Caco-2 (cell line): ENCODE measurements at regions not wholly inside any gene's neighbourhood (a gene's known extent, or its start where the extent isn't known, plus 50 kb on each side); places are given as distances from the start of the nearest gene placed in this dataset.

Experiments used
- BruUV-seq: library from RNA; stranded (reverse); fragments of 400-500 nt; replicated peaks from 2 replicates; lab custom pipeline; 2021; lab: Mats Ljungman, UMichigan
- CTCF ChIA-PET: fragments of 300-600 bp; sonication (Branson Sonifier 250); formaldehyde crosslinking; loops from one replicate; lab custom pipeline; 2022; ENCODE audit warnings: antibody characterized with exemption; lab: Charles Lee
- POLR2A ChIA-PET: fragments of 300-600 bp; sonication (Branson Sonifier 250); formaldehyde crosslinking; loops from one replicate; lab custom pipeline; 2022; ENCODE audit warnings: antibody characterized with exemption; lab: Charles Lee
- DNase-seq, 2 experiments: peaks; one replicate each; pipeline versions ENCODE4 v3.0.0 to v3.0.0-alpha.2; 2020 to 2022
- H3K27me3 ChIP-seq: replicated peaks from 2 replicates; pipeline ENCODE4 v1.6.0; 2011; ENCODE audit warnings: low read length; ENCODE audit not compliant: control insufficient read depth, insufficient read depth
- H3K36me3 ChIP-seq: 2 replicates; pipeline ENCODE4 v1.5.1; 2011; ENCODE audit warnings: low read length; ENCODE audit not compliant: control insufficient read depth, insufficient read depth
- H3K4me1 ChIP-seq: fragments of 250-450 bp; sonication (Bioruptor Pico); 2 replicates; pipeline ENCODE4 v1.5.1; 2020; ENCODE audit warnings: mild to moderate bottlenecking
- H3K4me3 ChIP-seq: 2 replicates; pipeline ENCODE4 v1.5.1; 2011; ENCODE audit warnings: low read depth, mild to moderate bottlenecking, control low read depth, low read length
- H3K9me3 ChIP-seq: fragments of 250-450 bp; sonication (Bioruptor Pico); 2 replicates; pipeline ENCODE4 v1.5.1; 2020; ENCODE audit warnings: mild to moderate bottlenecking, moderate library complexity
- H3K27ac Mint-ChIP-seq: one replicate; pipeline ENCODE4 v1.8.0; 2022; ENCODE audit warnings: mixed read lengths; ENCODE audit not compliant: unreplicated experiment
- H3K27me3 Mint-ChIP-seq: one replicate; pipeline ENCODE4 v1.8.0; 2022; ENCODE audit warnings: mixed read lengths; ENCODE audit not compliant: insufficient read depth, unreplicated experiment
- H3K36me3 Mint-ChIP-seq: one replicate; pipeline ENCODE4 v1.8.0; 2022; ENCODE audit warnings: mild to moderate bottlenecking, mixed read lengths; ENCODE audit not compliant: insufficient read depth, unreplicated experiment
- H3K4me1 Mint-ChIP-seq: one replicate; pipeline ENCODE4 v1.8.0; 2022; ENCODE audit warnings: low read depth, mixed read lengths; ENCODE audit not compliant: unreplicated experiment
- H3K4me3 Mint-ChIP-seq: one replicate; pipeline ENCODE4 v1.8.0; 2022; ENCODE audit warnings: mild to moderate bottlenecking, moderate library complexity, mixed read lengths; ENCODE audit not compliant: unreplicated experiment
- H3K9me3 Mint-ChIP-seq: one replicate; pipeline ENCODE4 v1.8.0; 2022; ENCODE audit warnings: mixed read lengths; ENCODE audit not compliant: unreplicated experiment
- CTCF ChIP-seq, 2 experiments: fragments of 200-600 bp in 1 of 2; IDR thresholded peaks; 1 replicate in 1 of 2; 2 replicates in 1 of 2; pipeline versions ENCODE4 v1.5.1 to v1.8.0; 2011 to 2022; ENCODE audit warnings: antibody characterized with exemption in 1 of 2, control low read depth in 1 of 2, inconsistent platforms in 1 of 2, low read depth in 1 of 2, low read length in 1 of 2, mild to moderate bottlenecking in 1 of 2, moderate library complexity in 1 of 2; ENCODE audit not compliant: insufficient read depth in 1 of 2, severe bottlenecking in 1 of 2, unreplicated experiment in 1 of 2
- intact Hi-C: fragments of 100-400 bp; cut with micrococcal nuclease; formaldehyde crosslinking; loops from one replicate; pipeline ENCODE4 v1.10.0; 2022; ENCODE audit not compliant: unreplicated experiment

DNA sequence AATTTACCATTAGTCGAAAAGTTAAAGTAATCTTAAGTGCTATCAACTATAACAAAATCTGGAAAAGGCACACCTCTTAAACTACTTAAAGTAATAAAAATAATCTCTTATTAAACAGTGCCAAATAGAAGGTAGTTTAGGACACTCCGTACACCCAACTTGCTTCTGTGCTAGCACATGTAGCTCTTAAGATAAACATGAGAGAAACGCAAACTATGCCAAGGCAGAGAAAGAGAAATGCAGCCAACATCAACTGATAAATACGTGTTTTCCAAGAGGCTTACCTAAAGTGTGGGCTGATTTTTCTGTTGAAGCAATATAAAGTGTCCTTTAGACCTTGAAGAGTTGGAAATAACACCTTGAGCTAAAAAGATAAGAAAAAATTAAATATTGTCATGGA is 480.6 kb upstream of the DAB2 start:
- intact Hi-C loops, result no loop called here
- Histone ChIP-seq H3K4me1 (no peaks in the 10 kb centered on the region), H3K36me3 (no peaks in the 10 kb centered on the region), H3K27me3 (no peaks in the 10 kb centered on the region), H3K9me3 (no peaks in the 10 kb centered on the region), H3K4me3 (no peak overlapping the region)
- no TSS peak for BruUV-seq
- ChIA-PET POLR2A (no interaction called here), CTCF (no interaction called here)
- no peaks in the 10 kb centered on the region for H3K27me3 Mint-ChIP-seq
- no peak overlapping the region for H3K27ac Mint-ChIP-seq
- H3K4me1 Mint-ChIP-seq, result no peaks in the 10 kb centered on the region
- DNase-seq, result no peak
- no peak overlapping the region for H3K4me3 Mint-ChIP-seq
- no peaks in the 10 kb centered on the region for H3K36me3 Mint-ChIP-seq
- TF ChIP-seq CTCF (IDR thresholded peaks at IDR 0.05; ENCODE audit: insufficient read depth in 1 of 2, low read depth in 1 of 2, low read length in 1 of 2, severe bottlenecking in 1 of 2, unreplicated experiment in 1 of 2), result no peak
- no peaks in the 10 kb centered on the region for H3K9me3 Mint-ChIP-seq

DNA sequence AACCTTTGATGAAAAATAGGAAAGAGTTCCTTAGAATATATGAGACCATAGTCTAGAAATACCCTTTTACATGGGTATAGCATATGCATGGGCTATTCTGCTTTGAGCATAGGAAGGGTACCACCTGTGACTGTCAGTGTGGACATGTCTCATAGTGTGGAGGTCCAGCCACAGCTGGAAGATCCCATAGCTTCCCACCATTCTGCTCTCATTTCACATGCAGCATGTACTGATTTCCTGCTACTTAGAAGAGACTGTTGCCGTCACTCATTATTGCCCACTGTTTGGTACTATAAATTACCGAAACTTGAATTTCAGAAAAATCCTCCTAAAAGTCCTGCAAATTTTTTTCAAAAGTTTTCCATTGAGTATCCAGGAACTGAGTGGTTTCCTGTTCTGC is 477.8 kb upstream of the DAB2 start:
- Mint-ChIP-seq H3K4me3 (no peak overlapping the region), H3K4me1 (no peaks in the 10 kb centered on the region), H3K36me3 (no peaks in the 10 kb centered on the region), H3K27ac (no peak overlapping the region), H3K27me3 (peaks cover 3% of the 10 kb centered on the region), H3K9me3 (no peaks in the 10 kb centered on the region)
- POLR2A ChIA-PET, result no interaction called here
- H3K36me3 ChIP-seq, result no peaks in the 10 kb centered on the region
- CTCF ChIA-PET, result no interaction called here
- H3K9me3 ChIP-seq, result no peaks in the 10 kb centered on the region
- no TSS peak for BruUV-seq
- DNase-seq, result no peak
- intact Hi-C loops, result no loop called here
- TF ChIP-seq CTCF (IDR thresholded peaks at IDR 0.05; ENCODE audit: insufficient read depth in 1 of 2, low read depth in 1 of 2, low read length in 1 of 2, severe bottlenecking in 1 of 2, unreplicated experiment in 1 of 2), result no peak
- no peak overlapping the region for H3K4me3 ChIP-seq
- H3K27me3 ChIP-seq, result no peaks in the 10 kb centered on the region
- no peaks in the 10 kb centered on the region for H3K4me1 ChIP-seq

GRCh38 chr5:39898731-39899130 is 474.0 kb upstream of the DAB2 start:
- no peaks in the 10 kb centered on the region for H3K9me3 Mint-ChIP-seq
- ChIA-PET CTCF (no interaction called here), POLR2A (no interaction called here)
- Histone ChIP-seq H3K4me3 (no peak overlapping the region), H3K4me1 (no peaks in the 10 kb centered on the region), H3K27me3 (no peaks in the 10 kb centered on the region), H3K36me3 (no peaks in the 10 kb centered on the region), H3K9me3 (no peaks in the 10 kb centered on the region)
- intact Hi-C loops, result no loop called here
- peaks cover 3% of the 10 kb centered on the region for H3K27me3 Mint-ChIP-seq
- no peak for DNase-seq
- no peak for TF ChIP-seq CTCF (IDR thresholded peaks at IDR 0.05; ENCODE audit: insufficient read depth in 1 of 2, low read depth in 1 of 2, low read length in 1 of 2, severe bottlenecking in 1 of 2, unreplicated experiment in 1 of 2)
- no peak overlapping the region for H3K4me3 Mint-ChIP-seq
- H3K36me3 Mint-ChIP-seq, result no peaks in the 10 kb centered on the region
- H3K4me1 Mint-ChIP-seq, result no peaks in the 10 kb centered on the region
- BruUV-seq, result no TSS peak
- H3K27ac Mint-ChIP-seq, result no peak overlapping the region
